Stimulated activated CD4-positive, alpha-beta T cell treated with anti-CD3 and anti-CD28 coated beads, Interleukin-15, amount 100 ng/mL, for 48 hours (primary cell): ENCODE measurements at regions not wholly inside any gene's neighbourhood (a gene's known extent, or its start where the extent isn't known, plus 50 kb on each side); places are given as distances from the start of the nearest gene placed in this dataset.

ENCODE experiments used
- DNase-seq, 2 donors: peaks; one replicate each; pipeline ENCODE4 v3.0.0-alpha.2; 2020; ENCODE audit warnings: low read depth in 2 of 2

GRCh38 chr2:12587729-12588522 is 128.8 kb upstream of the TRIB2 start:
- no peak for DNase-seq

GRCh38 chr2:12588986-12589385 is 127.8 kb upstream of the TRIB2 start:
- no peak for DNase-seq

- no peak for DNase-seq
These were observed 126.9 kb upstream of the TRIB2 start for GRCh38 chr2:12589802-12590320.

GRCh38 chr2:12592296-12592695 is 124.4 kb upstream of the TRIB2 start:
- DNase-seq: no peak

GRCh38 chr2:12594590-12594989 is 122.1 kb upstream of the TRIB2 start:
- no peak for DNase-seq

- no peak for DNase-seq
These were observed 120.0 kb upstream of the TRIB2 start for GRCh38 chr2:12596771-12597170.

GRCh38 chr2:12597610-12598009 is 119.1 kb upstream of the TRIB2 start:
- no peak for DNase-seq

GRCh38 chr2:12602661-12603060 is 114.1 kb upstream of the TRIB2 start:
- no peak for DNase-seq

- DNase-seq: no peak
These were observed 112.9 kb upstream of the TRIB2 start for GRCh38 chr2:12603781-12604295.

GRCh38 chr2:12604341-12604740 is 112.4 kb upstream of the TRIB2 start:
- no peak for DNase-seq

- no peak for DNase-seq
These were observed 111.4 kb upstream of the TRIB2 start for GRCh38 chr2:12605366-12605765.

- no peak for DNase-seq
These were observed 110.8 kb upstream of the TRIB2 start for GRCh38 chr2:12605936-12606335.

GRCh38 chr2:12606472-12607000 is 110.2 kb upstream of the TRIB2 start:
- DNase-seq: no peak

GRCh38 chr2:12607971-12608370 is 108.8 kb upstream of the TRIB2 start:
- peak in 1 of 2 donors; percentile 5 for DNase-seq

GRCh38 chr2:12610314-12610713 is 106.4 kb upstream of the TRIB2 start:
- no peak for DNase-seq

- no peak for DNase-seq
These were observed 104.6 kb upstream of the TRIB2 start for GRCh38 chr2:12612168-12612567.

- no peak for DNase-seq
These were observed 104.1 kb upstream of the TRIB2 start for GRCh38 chr2:12612671-12613070.

GRCh38 chr2:12613137-12613835 is 103.5 kb upstream of the TRIB2 start:
- no peak for DNase-seq

GRCh38 chr2:12615509-12615908 is 101.2 kb upstream of the TRIB2 start:
- DNase-seq: no peak

- no peak for DNase-seq
These were observed 100.1 kb upstream of the TRIB2 start for GRCh38 chr2:12616456-12617156.

- DNase-seq: no peak
These were observed 99.4 kb upstream of the TRIB2 start for GRCh38 chr2:12617366-12617765.

- no peak for DNase-seq
These were observed 98.9 kb upstream of the TRIB2 start for GRCh38 chr2:12617853-12618252.
